SK-N-SH (cell line): ENCODE measurements at regions not wholly inside any gene's neighbourhood (a gene's known extent, or its start where the extent isn't known, plus 50 kb on each side); places are given as distances from the start of the nearest gene placed in this dataset.
A peak's percentile ranks its signal among the peaks of the same experiment; 100 is the strongest.

ENCODE experiments used
- CHD2 ChIP-seq: fragments of 150-350 bp; IDR thresholded peaks from 2 replicates; pipeline ENCODE4 v1.6.1; 2018; ENCODE audit warnings: low read length; ENCODE audit not compliant: partially characterized antibody
- FOSL2 ChIP-seq: IDR thresholded peaks from 2 replicates; pipeline ENCODE4 v1.4.0; 2012; ENCODE audit warnings: low read depth, mild to moderate bottlenecking, moderate library complexity, borderline replicate concordance
- FOXJ3 ChIP-seq: sonication (generic); formaldehyde crosslinking; IDR thresholded peaks from 2 replicates; pipeline ENCODE4 v1.5.1; 2020; ENCODE audit warnings: mild to moderate bottlenecking, missing genetic modification reagents
- FOXM1 ChIP-seq: IDR thresholded peaks from 2 replicates; pipeline ENCODE4 v1.4.0; 2012; ENCODE audit warnings: low read depth, mild to moderate bottlenecking
- GATA2 ChIP-seq: sonication (generic); formaldehyde crosslinking; IDR thresholded peaks from 2 replicates; pipeline ENCODE4 v1.5.0; 2020; ENCODE audit warnings: mild to moderate bottlenecking, missing genetic modification reagents
- MXI1 ChIP-seq: IDR thresholded peaks from 2 replicates; pipeline ENCODE4 v1.6.1; 2012; ENCODE audit warnings: mild to moderate bottlenecking, low read depth, low read length, improper control_type of control experiment
- NRF1 ChIP-seq: IDR thresholded peaks from 2 replicates; pipeline ENCODE4 v1.6.1; 2012; ENCODE audit warnings: low read depth, mild to moderate bottlenecking, low read length
- POLR2AphosphoS5 ChIP-seq: IDR thresholded peaks from 2 replicates; pipeline ENCODE4 v1.6.1; 2012; ENCODE audit warnings: low read depth, low read length
- TAF1 ChIP-seq: IDR thresholded peaks from 2 replicates; pipeline ENCODE4 v1.6.1; 2012; ENCODE audit warnings: low read depth, mild to moderate bottlenecking, low read length, moderate library complexity, borderline replicate concordance
- TEAD4 ChIP-seq: IDR thresholded peaks from 2 replicates; pipeline ENCODE4 v1.4.0; 2012; ENCODE audit warnings: mild to moderate bottlenecking, borderline replicate concordance; ENCODE audit not compliant: insufficient read depth
- YY1 ChIP-seq: IDR thresholded peaks from 2 replicates; pipeline ENCODE4 v1.4.0; 2012; ENCODE audit warnings: low read depth, mild to moderate bottlenecking
- TF ChIP-seq, protein P1 (sequence below): fragments of 200-600 bp; sonication (generic); IDR thresholded peaks from 2 replicates; pipeline ENCODE4 v1.6.1; 2017; ENCODE audit warnings: antibody characterized with exemption, mild to moderate bottlenecking, moderate library complexity
- TF ChIP-seq, protein P2 (sequence below): IDR thresholded peaks from 2 replicates; pipeline ENCODE4; 2012

DNA sequence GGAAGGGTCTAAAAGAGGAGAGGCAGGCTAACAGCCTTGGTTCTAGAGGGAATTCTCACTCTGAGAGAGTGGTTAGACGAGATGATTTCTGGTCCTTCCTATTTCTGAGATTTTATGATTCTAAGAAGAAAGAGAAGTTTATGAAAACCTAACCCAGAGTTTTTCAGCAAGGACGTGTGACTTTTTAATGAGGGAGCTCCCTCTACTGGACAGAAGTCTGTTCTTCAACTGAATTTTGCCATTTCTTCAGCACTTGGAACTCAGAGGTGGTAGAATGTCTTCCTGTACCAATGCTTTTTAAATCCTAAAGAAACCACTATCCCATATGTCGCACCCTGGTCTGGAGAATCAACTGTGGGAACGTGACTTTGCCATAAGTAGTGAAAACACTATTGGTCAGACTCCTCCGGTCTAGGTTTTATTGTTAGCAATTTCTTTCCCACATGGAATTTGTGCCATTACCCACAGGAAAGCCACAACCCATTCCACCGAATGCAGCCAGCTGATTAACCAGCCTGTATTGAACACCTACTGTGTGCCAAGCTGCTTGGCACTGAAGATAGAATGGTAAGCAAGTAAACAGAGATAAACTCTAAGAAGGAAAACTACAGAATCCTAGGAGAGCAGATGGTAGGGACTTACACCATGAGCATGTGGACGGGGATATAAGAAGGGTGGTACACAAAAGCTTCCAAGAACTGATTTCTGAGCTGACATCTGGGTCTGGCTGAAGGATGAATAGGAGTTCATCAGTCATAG lies 199.5 kb upstream of the LMCD1 start:
- no peak for TF ChIP-seq TAF1
- TF ChIP-seq, protein P1, sequence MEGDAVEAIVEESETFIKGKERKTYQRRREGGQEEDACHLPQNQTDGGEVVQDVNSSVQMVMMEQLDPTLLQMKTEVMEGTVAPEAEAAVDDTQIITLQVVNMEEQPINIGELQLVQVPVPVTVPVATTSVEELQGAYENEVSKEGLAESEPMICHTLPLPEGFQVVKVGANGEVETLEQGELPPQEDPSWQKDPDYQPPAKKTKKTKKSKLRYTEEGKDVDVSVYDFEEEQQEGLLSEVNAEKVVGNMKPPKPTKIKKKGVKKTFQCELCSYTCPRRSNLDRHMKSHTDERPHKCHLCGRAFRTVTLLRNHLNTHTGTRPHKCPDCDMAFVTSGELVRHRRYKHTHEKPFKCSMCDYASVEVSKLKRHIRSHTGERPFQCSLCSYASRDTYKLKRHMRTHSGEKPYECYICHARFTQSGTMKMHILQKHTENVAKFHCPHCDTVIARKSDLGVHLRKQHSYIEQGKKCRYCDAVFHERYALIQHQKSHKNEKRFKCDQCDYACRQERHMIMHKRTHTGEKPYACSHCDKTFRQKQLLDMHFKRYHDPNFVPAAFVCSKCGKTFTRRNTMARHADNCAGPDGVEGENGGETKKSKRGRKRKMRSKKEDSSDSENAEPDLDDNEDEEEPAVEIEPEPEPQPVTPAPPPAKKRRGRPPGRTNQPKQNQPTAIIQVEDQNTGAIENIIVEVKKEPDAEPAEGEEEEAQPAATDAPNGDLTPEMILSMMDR, result peak; percentile 74
- TF ChIP-seq, protein P2, sequence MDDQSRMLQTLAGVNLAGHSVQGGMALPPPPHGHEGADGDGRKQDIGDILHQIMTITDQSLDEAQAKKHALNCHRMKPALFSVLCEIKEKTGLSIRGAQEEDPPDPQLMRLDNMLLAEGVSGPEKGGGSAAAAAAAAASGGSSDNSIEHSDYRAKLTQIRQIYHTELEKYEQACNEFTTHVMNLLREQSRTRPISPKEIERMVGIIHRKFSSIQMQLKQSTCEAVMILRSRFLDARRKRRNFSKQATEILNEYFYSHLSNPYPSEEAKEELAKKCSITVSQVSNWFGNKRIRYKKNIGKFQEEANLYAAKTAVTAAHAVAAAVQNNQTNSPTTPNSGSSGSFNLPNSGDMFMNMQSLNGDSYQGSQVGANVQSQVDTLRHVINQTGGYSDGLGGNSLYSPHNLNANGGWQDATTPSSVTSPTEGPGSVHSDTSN, result no peak
- no peak for TF ChIP-seq MXI1
- TF ChIP-seq YY1, result no peak
- no peak for TF ChIP-seq POLR2AphosphoS5
- TF ChIP-seq TEAD4, result no peak
- no peak for TF ChIP-seq FOSL2
- TF ChIP-seq CHD2, result no peak
- no peak for TF ChIP-seq FOXJ3 (CRISPR knock-in tag)
- TF ChIP-seq NRF1, result no peak
- TF ChIP-seq GATA2, result no peak
- no peak for TF ChIP-seq FOXM1
